ENCODE measurements at regions not wholly inside any gene's neighbourhood (a gene's known extent, or its start where the extent isn't known, plus 50 kb on each side); places are given as distances from the start of the nearest gene placed in this dataset.
A peak's percentile ranks its signal among the peaks of the same experiment; 100 is the strongest.

DNA sequence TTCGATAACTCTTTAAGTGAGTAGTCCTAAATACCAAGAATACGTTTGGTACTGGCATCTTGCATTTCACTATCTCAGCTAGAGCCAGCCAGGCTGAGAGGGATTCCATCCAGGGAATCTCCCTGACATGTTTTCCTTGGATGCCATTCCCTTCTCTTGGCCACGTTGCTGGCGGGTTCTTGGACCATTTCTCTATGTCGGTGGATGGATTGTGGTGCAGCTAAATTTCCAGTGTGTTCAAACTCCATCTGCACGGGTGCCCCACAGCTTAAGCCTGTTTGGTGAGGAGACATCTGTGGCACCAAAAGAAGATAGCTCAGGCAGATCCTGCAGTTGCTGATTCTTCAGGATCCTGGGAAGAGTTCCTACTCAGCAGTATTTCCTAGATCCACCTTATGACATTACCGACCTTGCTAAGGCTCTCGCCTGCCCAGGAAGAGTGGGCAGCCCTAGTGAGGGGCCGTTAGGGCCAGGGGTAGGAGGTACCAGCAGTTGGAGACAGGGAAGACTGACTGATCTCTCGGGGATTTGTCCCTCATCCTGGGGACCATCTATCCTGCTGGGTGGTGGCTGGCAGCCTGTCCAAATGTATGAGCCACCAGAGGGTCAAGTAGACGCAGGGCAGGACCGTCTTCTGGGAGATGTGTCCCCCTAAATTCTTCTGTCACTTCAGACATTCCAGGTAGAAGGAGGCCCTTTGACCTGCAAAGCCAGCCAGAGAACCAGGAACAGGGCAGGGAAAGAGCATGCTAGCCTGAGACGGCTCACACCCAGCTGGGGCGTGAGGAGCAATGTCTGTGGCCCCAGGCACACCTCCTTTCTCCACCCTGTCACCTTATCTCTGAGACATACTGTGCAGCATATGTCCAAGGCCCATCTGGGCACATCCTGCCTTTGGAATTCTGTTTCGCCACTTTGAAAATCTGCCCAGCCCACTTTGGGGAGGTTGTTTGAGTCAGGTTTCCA is 72.6 kb upstream of the CAPRIN2 start:
- no peak for DNase-seq (ENCODE audit: low spot score)

DNA sequence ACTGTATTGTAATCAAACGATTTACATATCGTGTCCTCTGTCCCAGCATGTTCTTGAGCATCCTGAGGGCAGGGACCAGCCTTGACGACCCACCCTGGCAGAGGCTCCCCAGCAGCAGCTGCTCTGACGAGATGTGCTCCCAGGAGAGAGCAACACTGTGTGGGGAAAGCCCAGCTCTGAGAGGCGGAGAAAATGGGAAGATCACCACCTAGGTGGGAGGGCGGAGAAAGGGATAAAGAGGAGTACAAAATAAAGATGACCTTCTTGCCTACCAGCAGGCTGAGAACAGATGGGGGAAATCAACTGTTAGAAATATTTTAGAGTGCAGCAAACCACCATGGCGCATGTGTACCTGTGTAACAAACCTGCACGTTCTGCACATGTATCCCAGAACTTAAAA is 71.5 kb upstream of the CAPRIN2 start:
- no peak for DNase-seq (ENCODE audit: low spot score)

GRCh38 chr12:30825341-30825740 is 70.6 kb upstream of the CAPRIN2 start:
- DNase-seq (ENCODE audit: low spot score), result no peak

GRCh38 chr12:30824311-30824710 is 69.6 kb upstream of the CAPRIN2 start:
- no peak for DNase-seq (ENCODE audit: low spot score)

DNA sequence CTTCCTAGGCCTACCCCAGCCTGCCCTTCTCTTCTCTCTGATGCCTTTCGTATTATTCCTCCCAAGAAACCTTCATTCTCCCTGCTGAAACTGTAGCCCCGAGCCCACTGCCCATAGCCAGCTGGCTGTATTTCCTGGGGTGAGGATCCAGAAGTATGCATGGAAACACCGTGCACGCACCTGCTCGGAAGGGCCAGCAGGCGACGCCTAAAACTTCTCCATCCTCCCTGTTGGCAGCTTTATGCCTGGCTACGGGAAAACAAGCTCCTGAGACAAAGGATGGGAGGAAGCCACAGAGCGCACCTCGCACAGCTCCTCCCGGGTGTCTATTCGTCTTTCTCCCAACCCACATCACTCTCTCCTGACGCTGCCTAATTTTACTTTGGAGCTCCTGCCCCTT is 69.0 kb upstream of the CAPRIN2 start:
- DNase-seq (ENCODE audit: low spot score), result no peak

GRCh38 chr12:30823156-30823699 is 68.5 kb upstream of the CAPRIN2 start:
- peak; percentile 6 for DNase-seq (ENCODE audit: low spot score)

- DNase-seq (ENCODE audit: low spot score), result peak; percentile 4
These were observed 67.8 kb upstream of the CAPRIN2 start for GRCh38 chr12:30822385-30823155.

DNA sequence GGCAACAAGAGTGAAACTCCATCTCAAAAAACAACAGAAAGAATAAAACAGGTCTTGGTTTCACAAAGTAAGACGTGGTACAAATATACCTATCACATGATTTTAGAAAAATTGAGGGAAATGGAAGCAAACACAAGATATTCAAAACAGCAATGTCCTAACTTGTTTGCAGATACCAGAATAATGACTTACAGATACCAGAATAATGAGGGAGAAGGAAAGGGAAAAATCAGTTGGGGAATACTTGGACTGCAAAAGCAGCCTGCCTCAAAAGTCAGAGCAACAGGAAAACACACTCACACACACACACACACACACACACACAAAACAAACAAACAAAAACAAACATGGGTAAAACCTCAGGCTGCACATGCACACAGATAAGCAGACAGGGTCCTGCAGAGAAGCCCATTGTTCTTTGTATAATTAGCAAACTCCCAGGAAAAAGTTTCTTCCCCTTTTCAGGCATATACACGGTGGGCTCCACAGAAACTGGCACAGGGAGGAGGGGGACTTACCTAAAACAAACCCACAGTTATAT is 65.7 kb upstream of the CAPRIN2 start:
- DNase-seq (ENCODE audit: low spot score), result no peak

GRCh38 chr12:30818562-30818961 is 63.8 kb upstream of the CAPRIN2 start:
- DNase-seq (ENCODE audit: low spot score), result no peak

DNA sequence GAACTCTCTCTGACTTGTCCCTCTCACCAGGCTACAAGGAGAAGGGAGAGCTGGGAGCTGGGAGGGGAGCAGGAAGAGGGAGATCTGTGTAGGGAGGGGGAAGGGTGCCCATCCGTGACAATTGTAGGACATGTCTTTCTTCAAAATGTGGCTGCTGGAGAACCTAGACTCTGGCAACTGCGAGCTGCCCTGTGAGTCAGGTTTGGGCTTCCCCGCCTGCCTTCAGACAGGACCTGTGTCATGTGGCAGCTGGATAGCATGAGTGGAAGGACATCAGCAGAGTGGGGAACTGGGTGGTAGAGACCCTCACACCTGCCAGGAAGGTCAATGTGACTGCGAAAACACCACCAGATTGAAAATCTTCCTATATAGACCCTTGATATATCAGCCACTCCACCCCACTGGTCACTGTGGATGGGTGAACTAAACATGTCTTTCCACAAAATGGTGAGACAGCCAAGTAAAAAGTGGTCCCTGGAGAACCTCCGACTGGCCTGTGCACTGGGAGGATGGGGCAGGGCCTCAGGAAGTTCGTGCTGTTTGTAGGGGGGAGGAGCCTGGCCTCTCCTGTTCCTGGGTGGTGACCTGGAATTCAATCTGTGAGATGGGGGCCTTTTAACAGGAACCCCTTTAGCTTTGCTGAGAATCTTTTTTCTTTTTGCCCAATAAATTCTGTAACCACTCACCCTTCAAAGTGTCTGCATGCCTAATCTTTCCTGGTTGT is 62.2 kb upstream of the CAPRIN2 start:
- DNase-seq (ENCODE audit: low spot score), result no peak

GRCh38 chr12:30814295-30814655 is 59.5 kb upstream of the CAPRIN2 start:
- no peak for DNase-seq (ENCODE audit: low spot score)

GRCh38 chr12:30813525-30814294 is 59.0 kb upstream of the CAPRIN2 start:
- DNase-seq (ENCODE audit: low spot score), result no peak

GRCh38 chr12:30811966-30812365 is 57.2 kb upstream of the CAPRIN2 start:
- no peak for DNase-seq (ENCODE audit: low spot score)

GRCh38 chr12:30810918-30811317 is 56.2 kb upstream of the CAPRIN2 start:
- no peak for DNase-seq (ENCODE audit: low spot score)

GRCh38 chr12:30807695-30808034 is 52.9 kb upstream of the CAPRIN2 start:
- DNase-seq (ENCODE audit: low spot score), result no peak

GRCh38 chr12:30806989-30807694 is 52.4 kb upstream of the CAPRIN2 start:
- peak; percentile 63 for DNase-seq (ENCODE audit: low spot score)

GRCh38 chr12:30805959-30806358 is 51.2 kb upstream of the CAPRIN2 start:
- DNase-seq (ENCODE audit: low spot score), result no peak

Data from CD4-positive, alpha-beta T cell treated with Interleukin-2 at 100 ng/mL for 4 hours (primary cell).